IPS-15b (cell line): ENCODE measurements at regions not wholly inside any gene's neighbourhood (a gene's known extent, or its start where the extent isn't known, plus 50 kb on each side); places are given as distances from the start of the nearest gene placed in this dataset.

Experiments
- H3K27me3 ChIP-seq: one replicate; pipeline ENCODE4 v1.6.1; 2013; ENCODE audit warnings: low read length; ENCODE audit not compliant: control insufficient read depth, insufficient read depth
- H3K36me3 ChIP-seq: one replicate; pipeline ENCODE4 v1.6.1; 2013; ENCODE audit warnings: low read length; ENCODE audit not compliant: control insufficient read depth, insufficient read depth
- H3K4me1 ChIP-seq: one replicate; pipeline ENCODE4 v1.6.1; 2013; ENCODE audit warnings: mild to moderate bottlenecking, low read length; ENCODE audit not compliant: control insufficient read depth, insufficient read depth
- H3K4me3 ChIP-seq: one replicate; pipeline ENCODE4 v1.5.1; 2013; ENCODE audit warnings: low read depth, low read length
- H3K9ac ChIP-seq: one replicate; pipeline ENCODE4 v1.6.1; 2013; ENCODE audit warnings: low read depth, mild to moderate bottlenecking, low read length
- H3K9me3 ChIP-seq: one replicate; pipeline ENCODE4 v1.6.1; 2013; ENCODE audit warnings: mild to moderate bottlenecking, low read length; ENCODE audit not compliant: control insufficient read depth, insufficient read depth

DNA sequence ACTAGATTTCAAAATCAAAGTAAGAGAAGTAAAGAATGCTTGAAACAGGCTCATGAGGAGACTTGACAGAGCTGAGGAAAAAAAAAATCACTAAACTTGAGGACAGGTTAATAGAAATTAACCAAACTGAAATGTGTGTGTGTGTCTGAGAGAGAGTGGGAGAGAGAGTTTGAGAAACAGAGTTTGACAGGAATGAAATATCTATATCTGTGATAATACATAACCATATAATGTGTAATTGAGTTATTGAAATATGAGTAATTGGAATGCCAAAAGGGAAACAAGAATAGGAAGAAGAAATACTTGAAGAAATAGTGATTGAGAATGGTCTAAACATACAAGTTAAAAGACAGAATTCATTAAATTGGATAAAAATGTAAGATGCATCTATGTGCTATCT, 268.0 kb upstream of the CHRM2 start:
- no peaks in the 10 kb centered on the region for H3K4me1 ChIP-seq
- H3K9ac ChIP-seq, result no peak overlapping the region
- H3K4me3 ChIP-seq, result no peak overlapping the region
- H3K36me3 ChIP-seq, result no peaks in the 10 kb centered on the region
- H3K9me3 ChIP-seq, result no peaks in the 10 kb centered on the region
- H3K27me3 ChIP-seq, result no peaks in the 10 kb centered on the region

DNA sequence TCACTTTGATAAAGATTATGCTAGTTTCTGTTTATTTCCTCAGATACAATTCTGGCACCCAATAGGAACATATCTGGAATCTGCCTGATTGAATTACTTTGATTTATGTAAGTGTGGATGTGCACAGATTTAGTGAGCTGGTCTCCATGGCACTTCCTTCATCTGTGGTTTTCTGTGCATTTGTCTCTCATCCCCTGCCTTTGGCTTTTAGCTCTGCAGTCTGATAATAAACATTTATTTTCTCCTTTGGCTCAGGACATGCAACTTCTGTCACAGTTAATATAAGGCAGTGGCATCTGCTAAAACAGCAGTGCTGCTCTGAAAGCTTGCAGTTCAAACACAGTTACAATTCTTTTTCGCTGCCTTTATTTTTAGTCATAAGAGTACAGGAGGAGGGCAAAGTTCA, 273.7 kb upstream of the CHRM2 start:
- Histone ChIP-seq H3K27me3 (no peaks in the 10 kb centered on the region), H3K9ac (no peak overlapping the region), H3K4me1 (no peaks in the 10 kb centered on the region), H3K36me3 (no peaks in the 10 kb centered on the region), H3K4me3 (no peak overlapping the region), H3K9me3 (no peaks in the 10 kb centered on the region)

GRCh38 chr7:136588216-136588615, 280.2 kb upstream of the CHRM2 start:
- no peaks in the 10 kb centered on the region for H3K9me3 ChIP-seq
- H3K36me3 ChIP-seq, result no peaks in the 10 kb centered on the region
- H3K27me3 ChIP-seq, result no peaks in the 10 kb centered on the region
- no peaks in the 10 kb centered on the region for H3K4me1 ChIP-seq
- no peak overlapping the region for H3K9ac ChIP-seq
- H3K4me3 ChIP-seq, result no peak overlapping the region

- no peak overlapping the region for H3K4me3 ChIP-seq
- H3K36me3 ChIP-seq, result no peaks in the 10 kb centered on the region
- no peak overlapping the region for H3K9ac ChIP-seq
- no peaks in the 10 kb centered on the region for H3K4me1 ChIP-seq
- H3K27me3 ChIP-seq, result no peaks in the 10 kb centered on the region
- H3K9me3 ChIP-seq, result no peaks in the 10 kb centered on the region
Observed at GRCh38 chr7:136585954-136586670, 282.3 kb upstream of the CHRM2 start.

DNA sequence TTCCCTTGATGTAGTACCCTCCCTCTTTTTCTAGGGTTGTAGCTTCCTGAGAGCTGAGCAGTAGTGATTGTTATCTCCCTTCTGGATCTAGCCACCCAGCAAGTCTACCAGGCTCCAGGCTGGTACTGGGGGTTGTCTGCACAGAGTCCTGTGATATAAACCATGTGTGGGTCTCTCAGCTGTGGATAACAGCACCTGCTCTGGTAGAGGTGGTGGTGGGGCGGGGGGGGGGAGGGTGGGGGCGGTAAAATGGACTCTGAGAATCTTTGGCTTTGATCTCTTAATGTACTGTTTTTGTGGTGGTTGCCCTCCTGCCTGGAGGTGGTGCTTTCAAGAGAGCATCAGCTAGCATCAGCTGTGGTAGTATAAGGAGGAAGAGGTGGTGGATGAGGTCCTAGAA, 302.0 kb upstream of the CHRM2 start:
- no peaks in the 10 kb centered on the region for H3K36me3 ChIP-seq
- no peaks in the 10 kb centered on the region for H3K9me3 ChIP-seq
- no peak overlapping the region for H3K9ac ChIP-seq
- H3K27me3 ChIP-seq, result no peaks in the 10 kb centered on the region
- no peak overlapping the region for H3K4me3 ChIP-seq
- H3K4me1 ChIP-seq, result no peaks in the 10 kb centered on the region

DNA sequence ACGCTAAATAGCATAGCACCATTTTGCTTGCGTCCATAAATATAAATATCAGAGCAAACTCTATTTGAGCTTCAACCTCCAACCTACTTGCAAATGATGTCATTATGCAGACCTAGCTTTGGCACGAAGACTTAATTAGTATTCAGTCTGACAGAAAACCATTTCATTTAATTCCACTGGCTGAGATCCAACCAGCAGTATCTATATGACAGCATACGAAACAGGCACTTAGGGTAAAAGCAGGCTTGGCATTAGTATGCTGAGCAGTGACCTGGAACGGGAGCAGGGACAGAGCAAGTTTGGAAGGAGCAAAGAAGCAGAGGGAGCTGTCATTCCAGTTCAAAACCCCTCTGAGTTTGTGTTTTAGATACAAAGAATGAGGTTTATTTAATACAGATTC, 312.5 kb upstream of the CHRM2 start:
- Histone ChIP-seq H3K9ac (no peak overlapping the region), H3K9me3 (no peaks in the 10 kb centered on the region), H3K36me3 (no peaks in the 10 kb centered on the region), H3K4me3 (no peak overlapping the region), H3K4me1 (no peaks in the 10 kb centered on the region), H3K27me3 (no peaks in the 10 kb centered on the region)

GRCh38 chr7:136551618-136552017, 316.8 kb upstream of the CHRM2 start:
- Histone ChIP-seq H3K9ac (no peak overlapping the region), H3K9me3 (no peaks in the 10 kb centered on the region), H3K4me3 (no peak overlapping the region), H3K27me3 (no peaks in the 10 kb centered on the region), H3K4me1 (no peaks in the 10 kb centered on the region), H3K36me3 (no peaks in the 10 kb centered on the region)

DNA sequence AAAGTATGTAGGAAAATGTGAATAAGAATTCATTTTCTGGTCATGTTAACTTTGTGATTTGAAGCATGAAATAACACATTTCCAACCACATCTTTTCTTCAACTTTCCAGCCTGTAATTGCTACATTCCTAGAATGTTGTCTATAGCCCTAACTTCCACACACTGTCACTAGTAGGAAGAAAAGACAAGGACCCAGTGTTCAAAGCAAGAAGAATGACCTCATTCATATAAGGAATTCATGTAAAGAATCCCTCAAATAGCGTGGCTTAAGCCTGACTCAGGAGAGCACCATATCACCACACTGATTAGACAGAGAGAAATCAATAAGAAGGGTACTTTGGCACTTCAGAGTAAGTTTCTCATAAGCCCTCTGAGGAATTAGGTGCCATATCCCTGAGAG, 318.7 kb upstream of the CHRM2 start:
- Histone ChIP-seq H3K9ac (no peak overlapping the region), H3K27me3 (no peaks in the 10 kb centered on the region), H3K4me3 (no peak overlapping the region), H3K4me1 (no peaks in the 10 kb centered on the region), H3K36me3 (no peaks in the 10 kb centered on the region), H3K9me3 (no peaks in the 10 kb centered on the region)

DNA sequence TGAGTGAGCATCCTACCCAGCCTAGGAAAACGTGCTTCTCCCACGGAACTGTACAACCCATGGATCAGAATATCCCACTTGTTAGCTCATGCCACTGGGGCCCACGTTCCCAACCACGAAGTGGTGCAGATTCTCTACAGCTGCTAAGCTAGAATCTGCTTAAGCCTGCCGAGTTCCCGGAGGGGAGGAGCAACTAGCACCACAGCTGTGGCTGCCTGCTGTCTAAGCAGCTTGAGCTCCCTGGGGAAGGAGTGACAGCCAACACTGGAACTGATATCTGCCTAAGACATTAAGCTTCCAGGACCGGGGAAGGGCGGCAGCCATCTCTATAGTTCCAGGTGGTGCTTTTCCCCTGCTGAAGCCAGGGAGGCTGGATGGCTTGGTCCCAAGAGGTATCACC, 334.7 kb upstream of the CHRM2 start:
- Histone ChIP-seq H3K4me1 (no peaks in the 10 kb centered on the region), H3K4me3 (no peak overlapping the region), H3K9me3 (no peaks in the 10 kb centered on the region), H3K9ac (no peak overlapping the region), H3K27me3 (no peaks in the 10 kb centered on the region), H3K36me3 (no peaks in the 10 kb centered on the region)

- no peaks in the 10 kb centered on the region for H3K9me3 ChIP-seq
- H3K4me1 ChIP-seq, result no peaks in the 10 kb centered on the region
- no peak overlapping the region for H3K4me3 ChIP-seq
- H3K9ac ChIP-seq, result no peak overlapping the region
- no peaks in the 10 kb centered on the region for H3K27me3 ChIP-seq
- H3K36me3 ChIP-seq, result no peaks in the 10 kb centered on the region
Observed at GRCh38 chr7:136530831-136531230, 337.6 kb upstream of the CHRM2 start.

DNA sequence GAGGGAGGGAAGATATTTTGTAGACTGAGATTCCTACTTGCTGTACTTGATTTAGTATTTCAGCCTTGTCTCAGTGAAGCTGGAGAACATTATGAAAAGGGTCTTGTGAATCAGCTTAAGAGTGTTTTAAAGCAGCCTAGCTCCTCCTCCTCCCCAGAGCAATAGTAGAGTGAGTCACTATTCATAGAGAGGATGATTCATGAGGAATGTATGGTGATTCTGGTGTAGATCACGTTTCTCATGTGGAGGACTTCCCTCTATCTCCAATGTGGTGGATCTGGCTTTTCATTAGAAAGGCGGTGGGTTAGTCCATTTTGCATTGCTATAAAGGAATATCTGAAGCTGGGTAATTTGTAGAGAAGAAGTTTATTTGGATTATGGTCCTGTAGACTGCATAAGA, 340.1 kb upstream of the CHRM2 start:
- Histone ChIP-seq H3K36me3 (no peaks in the 10 kb centered on the region), H3K27me3 (no peaks in the 10 kb centered on the region), H3K9ac (no peak overlapping the region), H3K9me3 (no peaks in the 10 kb centered on the region), H3K4me1 (no peaks in the 10 kb centered on the region), H3K4me3 (no peak overlapping the region)

DNA sequence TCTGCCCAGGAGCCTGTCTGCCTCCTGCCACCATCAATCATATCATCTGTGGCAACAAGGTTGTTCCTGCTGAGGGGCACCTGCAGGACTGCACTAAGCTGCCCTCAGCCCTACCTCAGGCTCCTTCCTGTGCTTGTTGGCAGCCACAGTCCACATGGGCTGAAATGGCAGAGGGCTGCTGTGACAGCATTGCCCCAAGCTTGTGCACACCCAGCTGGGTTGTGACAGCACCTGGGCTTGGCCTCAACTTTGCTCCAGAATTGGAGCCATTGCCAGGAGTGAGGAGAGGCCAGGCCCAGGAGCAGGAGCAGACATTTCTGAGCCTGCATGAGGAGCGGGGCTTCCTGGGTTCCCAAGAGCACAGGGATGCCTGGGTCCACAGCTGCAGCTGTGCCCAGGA, 340.9 kb upstream of the CHRM2 start:
- no peaks in the 10 kb centered on the region for H3K4me1 ChIP-seq
- no peaks in the 10 kb centered on the region for H3K36me3 ChIP-seq
- H3K9me3 ChIP-seq, result no peaks in the 10 kb centered on the region
- no peak overlapping the region for H3K4me3 ChIP-seq
- no peaks in the 10 kb centered on the region for H3K27me3 ChIP-seq
- H3K9ac ChIP-seq, result no peak overlapping the region
